ENCODE measurements at regions not wholly inside any gene's neighbourhood (a gene's known extent, or its start where the extent isn't known, plus 50 kb on each side); places are given as distances from the start of the nearest gene placed in this dataset.

GRCh38 chr15:88742161-88742560, 61.1 kb upstream of the ACAN start:
- no peak for TF ChIP-seq CTCF (IDR thresholded peaks at IDR 0.05; ENCODE audit: low read depth, low read length)
- no peak for DNase-seq (ENCODE audit: extremely low read depth, low read depth)

- DNase-seq (ENCODE audit: extremely low read depth, low read depth): no peak
- TF ChIP-seq CTCF (IDR thresholded peaks at IDR 0.05; ENCODE audit: low read depth, low read length): no peak
These were observed 58.7 kb upstream of the ACAN start for GRCh38 chr15:88744548-88745020.

- no peak for DNase-seq (ENCODE audit: extremely low read depth, low read depth)
These were observed 58.2 kb upstream of the ACAN start for GRCh38 chr15:88745065-88745464.

GRCh38 chr15:88745696-88746095, 57.5 kb upstream of the ACAN start:
- peak; percentile 20 for DNase-seq (ENCODE audit: extremely low read depth, low read depth)
- no peak for TF ChIP-seq CTCF (IDR thresholded peaks at IDR 0.05; ENCODE audit: low read depth, low read length)

More at GRCh38 chr15:88745065-88745464, 58.2 kb upstream of the ACAN start:
- TF ChIP-seq CTCF (IDR thresholded peaks at IDR 0.05; ENCODE audit: low read depth, low read length): no peak

GRCh38 chr15:88746451-88746850, 56.8 kb upstream of the ACAN start:
- TF ChIP-seq CTCF (IDR thresholded peaks at IDR 0.05; ENCODE audit: low read depth, low read length): no peak
- DNase-seq (ENCODE audit: extremely low read depth, low read depth): no peak

- no peak for TF ChIP-seq CTCF (IDR thresholded peaks at IDR 0.05; ENCODE audit: low read depth, low read length)
- no peak for DNase-seq (ENCODE audit: extremely low read depth, low read depth)
These were observed 56.1 kb upstream of the ACAN start for GRCh38 chr15:88747111-88747510.

- no peak for DNase-seq (ENCODE audit: extremely low read depth, low read depth)
These were observed 55.6 kb upstream of the ACAN start for GRCh38 chr15:88747631-88748030.

More at GRCh38 chr15:88747631-88748030, 55.6 kb upstream of the ACAN start:
- TF ChIP-seq CTCF (IDR thresholded peaks at IDR 0.05; ENCODE audit: low read depth, low read length): no peak

All from AG09319 (cell line).